Testis (tissue), 2 donors: ENCODE measurements at regions not wholly inside any gene's neighbourhood (a gene's known extent, or its start where the extent isn't known, plus 50 kb on each side); places are given as distances from the start of the nearest gene placed in this dataset.

Experiments
- CTCF ChIP-seq, 3 experiments: fragments of 450-650 bp in 2 of 3; fragments of 200-600 bp in 1 of 3; sonication (generic) in 1 of 3; IDR thresholded peaks; one replicate each; pipeline ENCODE4 v1.5.1; 2016 to 2019; ENCODE audit warnings: antibody characterized with exemption in 3 of 3, mild to moderate bottlenecking in 2 of 3, moderate library complexity in 1 of 3
- POLR2A ChIP-seq: fragments of 450-650 bp; IDR thresholded peaks from one replicate; pipeline ENCODE4 v1.6.1; 2017; ENCODE audit warnings: antibody characterized with exemption, mild to moderate bottlenecking, moderate library complexity

- TF ChIP-seq CTCF (IDR thresholded peaks at IDR 0.05), result no peak
- no peak for TF ChIP-seq POLR2A
Measured at GRCh38 chr3:151561878-151562277, 101.0 kb upstream of the IGSF10 start.
